A549 (cell line): ENCODE measurements at regions not wholly inside any gene's neighbourhood (a gene's known extent, or its start where the extent isn't known, plus 50 kb on each side); places are given as distances from the start of the nearest gene placed in this dataset.

Source experiments
- BHLHE40 ChIP-seq: IDR thresholded peaks from 2 replicates; pipeline ENCODE4 v1.6.1; 2012; ENCODE audit warnings: low read depth, low read length, inconsistent platforms
- CTCF ChIP-seq: fragments of >200 bp; sonication (Bioruptor Twin); formaldehyde crosslinking; IDR thresholded peaks from 3 replicates; pipeline ENCODE4 v1.5.1; 2016
- HMGXB4 ChIP-seq: fragments of 250-450 bp; sonication (Bioruptor Pico); IDR thresholded peaks from 2 replicates; pipeline ENCODE4 v1.5.0; 2021; ENCODE audit warnings: mild to moderate bottlenecking, moderate library complexity, borderline replicate concordance
- MAX ChIP-seq: IDR thresholded peaks from 2 replicates; pipeline ENCODE4 v1.6.1; 2012
- MAZ ChIP-seq: fragments of 150-350 bp; IDR thresholded peaks from 2 replicates; pipeline ENCODE4 v1.6.1; 2014; ENCODE audit warnings: antibody characterized with exemption, low read depth, low read length, borderline replicate concordance
- MYC ChIP-seq: IDR thresholded peaks from 2 replicates; pipeline ENCODE4 v1.6.1; 2012; ENCODE audit warnings: mild to moderate bottlenecking, inconsistent platforms, low read length, improper control_type of control experiment, borderline replicate concordance
- POLR2A ChIP-seq: IDR thresholded peaks from 2 replicates; pipeline ENCODE4 v1.6.1; 2012; ENCODE audit warnings: mild to moderate bottlenecking, low read length
- REST ChIP-seq: fragments of 200-600 bp; sonication (generic); IDR thresholded peaks from 2 replicates; pipeline ENCODE4 v1.6.1; 2016; ENCODE audit warnings: antibody characterized with exemption, mild to moderate bottlenecking, moderate library complexity
- TF ChIP-seq, protein P1 (sequence below): fragments of 150-350 bp; IDR thresholded peaks from 2 replicates; pipeline ENCODE4 v1.6.1; 2014; ENCODE audit warnings: low read depth, mild to moderate bottlenecking, low read length

DNA sequence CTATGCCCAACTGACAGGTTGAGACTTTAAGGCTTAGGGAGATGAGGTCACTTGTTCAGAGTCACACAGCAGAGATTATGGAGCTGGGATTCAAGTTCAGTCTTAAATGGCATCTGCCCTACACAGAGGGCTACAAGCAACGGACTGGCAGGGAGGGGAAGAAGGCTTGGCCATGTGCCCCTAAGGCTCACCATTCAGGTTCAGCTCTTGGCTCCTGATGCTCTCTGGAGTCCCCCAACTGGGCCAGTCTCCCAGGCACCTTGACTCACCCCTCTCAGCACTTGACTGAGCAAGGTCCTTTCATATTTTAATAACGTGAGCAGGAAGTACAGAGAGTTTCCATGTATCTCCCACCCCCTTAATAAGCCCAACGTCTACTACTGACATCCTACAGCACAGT, 71.4 kb upstream of the MAFB start:
- no peak for TF ChIP-seq CTCF
- no peak for TF ChIP-seq MAX
- no peak for TF ChIP-seq REST
- TF ChIP-seq, protein P1, sequence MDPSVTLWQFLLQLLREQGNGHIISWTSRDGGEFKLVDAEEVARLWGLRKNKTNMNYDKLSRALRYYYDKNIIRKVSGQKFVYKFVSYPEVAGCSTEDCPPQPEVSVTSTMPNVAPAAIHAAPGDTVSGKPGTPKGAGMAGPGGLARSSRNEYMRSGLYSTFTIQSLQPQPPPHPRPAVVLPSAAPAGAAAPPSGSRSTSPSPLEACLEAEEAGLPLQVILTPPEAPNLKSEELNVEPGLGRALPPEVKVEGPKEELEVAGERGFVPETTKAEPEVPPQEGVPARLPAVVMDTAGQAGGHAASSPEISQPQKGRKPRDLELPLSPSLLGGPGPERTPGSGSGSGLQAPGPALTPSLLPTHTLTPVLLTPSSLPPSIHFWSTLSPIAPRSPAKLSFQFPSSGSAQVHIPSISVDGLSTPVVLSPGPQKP = no peak
- TF ChIP-seq MYC = no peak
- TF ChIP-seq BHLHE40 = no peak
- TF ChIP-seq POLR2A = no peak
- no peak for TF ChIP-seq HMGXB4
- TF ChIP-seq MAZ = no peak
